NCI-H1105 treated with DMSO at 0.1 percent for 48 hours (cell line): ENCODE measurements at regions not wholly inside any gene's neighbourhood (a gene's known extent, or its start where the extent isn't known, plus 50 kb on each side); places are given as distances from the start of the nearest gene placed in this dataset.

Experiments used
- DNase-seq: peaks from one replicate; lab custom pipeline; 2025; lab: John Stamatoyannopoulos, UW

- DNase-seq, result no peak
These were observed 214.2 kb downstream of the FOXA2 start for GRCh38 chr20:22370137-22370536.

GRCh38 chr20:22369100-22369499 is 215.3 kb downstream of the FOXA2 start:
- DNase-seq, result no peak

DNA sequence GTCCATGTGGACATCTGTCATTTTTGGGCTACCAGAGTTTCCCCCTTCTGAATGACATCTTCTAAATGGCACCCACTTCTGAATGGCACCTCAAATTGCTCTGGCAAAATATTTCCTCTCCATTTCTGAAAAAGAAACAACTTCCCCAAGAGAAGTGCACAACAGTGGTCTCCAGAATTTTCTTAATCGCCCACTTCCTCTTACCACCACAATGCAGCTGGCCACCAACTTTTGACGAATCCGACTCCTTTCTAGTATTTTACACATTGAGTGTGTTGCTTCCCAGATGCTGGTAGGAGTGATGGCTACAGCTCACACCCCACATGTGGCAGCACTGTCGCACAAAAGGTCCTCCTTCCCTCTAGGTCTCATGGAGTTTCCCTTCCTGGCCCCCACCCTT is 216.1 kb downstream of the FOXA2 start:
- DNase-seq, result no peak

DNA sequence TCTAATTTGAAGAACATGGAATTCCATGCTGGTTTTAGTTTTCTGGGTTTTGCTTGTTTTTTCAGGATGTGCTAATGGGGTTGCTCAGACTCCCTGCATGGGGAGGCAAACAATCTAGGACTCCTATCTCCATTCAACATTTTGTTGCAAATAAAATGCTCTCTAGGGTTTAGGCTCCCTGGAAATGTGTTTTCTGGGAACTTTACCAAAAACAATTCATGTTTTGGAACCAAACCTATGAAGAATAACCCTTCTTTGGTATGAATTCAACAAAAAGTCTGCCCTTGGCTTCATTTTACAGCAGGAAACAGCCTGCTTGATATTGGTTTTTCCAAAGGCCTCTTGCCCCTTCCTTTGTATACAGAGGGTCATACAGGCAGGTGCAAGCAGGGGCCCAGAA is 217.7 kb downstream of the FOXA2 start:
- no peak for DNase-seq

- no peak for DNase-seq
These were observed 229.7 kb downstream of the FOXA2 start for GRCh38 chr20:22354647-22355046.

- no peak for DNase-seq
These were observed 230.8 kb downstream of the FOXA2 start for GRCh38 chr20:22353586-22353985.

DNA sequence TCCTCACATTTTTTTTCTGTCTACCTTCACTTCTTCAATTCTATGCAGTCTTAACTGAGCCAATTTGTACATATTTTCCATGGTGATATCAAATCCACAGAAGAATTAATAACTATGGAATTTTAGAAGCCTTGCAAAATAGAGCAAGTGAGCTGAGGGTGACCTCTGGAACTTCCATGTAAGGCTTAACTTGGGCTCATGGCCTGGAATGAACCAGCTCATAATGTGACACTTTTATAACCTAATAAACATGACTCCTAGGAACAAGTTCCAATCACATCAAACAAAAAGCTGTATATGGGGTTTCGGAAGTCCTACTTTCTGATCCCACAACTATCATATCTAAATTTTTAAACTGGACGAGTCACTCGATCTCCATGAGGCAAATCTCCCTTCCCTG is 232.4 kb downstream of the FOXA2 start:
- no peak for DNase-seq

- DNase-seq, result no peak
These were observed 233.7 kb downstream of the FOXA2 start for GRCh38 chr20:22350624-22351023.

DNA sequence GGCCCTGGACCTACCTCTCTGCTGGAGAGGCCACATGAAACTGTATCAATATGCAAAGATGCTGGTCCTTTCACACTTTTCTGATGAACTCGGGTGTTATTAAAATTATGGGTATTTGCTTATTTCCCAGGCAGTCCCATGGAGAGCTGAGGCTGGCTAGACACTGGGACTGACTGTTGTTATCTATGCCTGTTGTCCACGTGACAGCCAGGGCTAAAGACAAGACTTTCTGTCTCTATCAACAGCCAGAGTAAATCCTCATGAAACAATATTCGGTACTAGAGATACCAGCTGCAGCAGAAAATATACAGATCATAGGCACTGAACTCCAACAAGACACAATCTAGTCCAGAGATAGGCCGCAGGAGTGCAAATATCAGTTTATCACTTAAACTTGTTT is 236.4 kb downstream of the FOXA2 start:
- no peak for DNase-seq

GRCh38 chr20:22346716-22347115 is 237.7 kb downstream of the FOXA2 start:
- DNase-seq, result no peak

GRCh38 chr20:22343612-22344011 is 240.8 kb downstream of the FOXA2 start:
- DNase-seq, result no peak

GRCh38 chr20:22342410-22342809 is 242.0 kb downstream of the FOXA2 start:
- DNase-seq, result no peak

- no peak for DNase-seq
These were observed 242.9 kb downstream of the FOXA2 start for GRCh38 chr20:22341508-22341907.

DNA sequence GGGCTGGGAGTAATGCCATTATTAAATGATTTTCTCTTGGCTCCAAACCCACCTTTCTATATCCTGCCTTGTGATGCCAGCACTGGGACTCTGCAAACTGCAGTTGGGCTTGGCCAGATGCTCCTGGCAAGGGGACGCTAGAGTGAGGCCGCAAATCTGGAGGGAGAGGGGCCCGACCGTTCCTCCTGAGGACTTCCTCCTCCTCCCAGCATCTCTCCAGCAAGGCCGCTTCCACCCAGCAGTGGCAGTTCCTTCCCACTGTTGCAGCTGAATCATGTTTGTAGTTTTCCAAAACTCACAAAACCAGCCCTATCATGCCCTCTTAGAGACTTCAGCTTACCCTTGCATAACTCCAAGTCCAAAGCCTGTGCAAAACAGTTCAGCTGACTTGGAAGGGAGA is 244.4 kb downstream of the FOXA2 start:
- no peak for DNase-seq

- peak; percentile 75 for DNase-seq
These were observed 245.1 kb downstream of the FOXA2 start for GRCh38 chr20:22339091-22339881.

- no peak for DNase-seq
These were observed 246.1 kb downstream of the FOXA2 start for GRCh38 chr20:22338140-22338708.

GRCh38 chr20:22335210-22335609 is 249.2 kb downstream of the FOXA2 start:
- DNase-seq, result no peak

DNA sequence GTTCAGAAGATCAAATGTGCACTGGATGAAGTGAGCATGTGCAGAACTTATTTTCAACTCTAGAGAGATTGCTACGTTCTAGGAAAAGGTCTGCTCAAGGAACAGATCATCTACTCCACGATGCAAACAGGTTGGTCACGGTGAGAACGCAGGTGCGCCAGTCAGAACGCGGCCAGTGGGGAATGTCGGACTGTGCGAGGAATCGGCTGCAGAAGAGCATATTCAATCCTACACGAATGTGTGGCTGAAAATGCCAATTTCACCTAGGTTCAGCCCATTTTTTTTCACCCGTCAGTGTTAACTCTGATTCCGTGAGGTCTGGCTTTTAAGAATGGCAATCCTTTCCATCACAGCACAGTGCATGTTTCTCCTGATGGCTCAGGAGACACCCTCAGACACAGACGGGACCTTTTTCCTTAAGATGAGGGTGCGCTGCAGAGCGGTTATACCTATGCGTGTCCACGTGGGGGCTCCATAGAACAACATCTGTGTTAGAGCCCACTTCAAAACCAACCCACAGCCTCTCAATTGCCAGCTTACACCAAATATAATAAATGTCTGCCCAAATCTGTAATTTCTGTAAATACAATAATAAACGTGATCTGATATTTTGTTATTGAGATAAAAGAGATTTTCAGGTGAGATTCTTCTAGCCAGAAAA is 250.4 kb downstream of the FOXA2 start:
- DNase-seq, result peak; percentile 73

DNA sequence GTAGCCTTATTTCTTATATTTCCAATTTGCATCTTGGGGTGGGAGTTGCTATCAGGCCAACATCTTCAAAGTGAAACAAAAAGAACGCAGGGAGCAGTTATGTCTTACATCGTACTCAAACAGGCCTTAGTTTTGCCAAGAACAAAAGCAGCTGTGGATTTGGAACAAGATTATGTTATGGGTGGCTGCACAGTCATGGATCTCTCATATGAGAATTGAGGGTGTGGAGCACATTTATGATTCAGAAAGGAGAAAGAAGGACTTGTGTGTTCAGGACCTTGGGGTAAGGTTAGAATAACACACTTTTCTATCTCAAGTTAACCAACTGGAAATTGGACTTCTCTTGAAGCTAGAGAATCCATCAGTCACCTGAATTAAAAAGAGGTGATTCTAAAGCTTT is 259.9 kb downstream of the FOXA2 start:
- DNase-seq, result no peak

- DNase-seq, result no peak
These were observed 261.9 kb downstream of the FOXA2 start for GRCh38 chr20:22322513-22322912.

DNA sequence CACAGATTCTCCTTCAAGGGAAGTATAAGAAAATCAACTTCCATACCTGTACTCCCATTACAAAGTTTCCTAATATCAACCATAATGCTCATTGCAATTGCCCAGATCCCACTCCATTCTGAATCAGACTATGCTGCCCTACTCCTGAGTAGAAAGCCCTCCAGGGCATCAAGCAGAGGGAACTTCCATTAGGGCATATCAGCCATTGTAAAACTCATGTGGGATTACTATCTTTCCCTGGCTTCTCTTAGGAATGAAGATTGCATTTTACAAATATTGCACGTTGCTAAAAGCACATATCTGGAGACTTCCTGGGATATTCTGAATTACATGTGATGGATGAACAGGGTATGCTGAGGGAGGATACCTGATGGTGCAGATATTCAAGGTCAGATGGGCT is 263.2 kb downstream of the FOXA2 start:
- DNase-seq, result no peak

DNA sequence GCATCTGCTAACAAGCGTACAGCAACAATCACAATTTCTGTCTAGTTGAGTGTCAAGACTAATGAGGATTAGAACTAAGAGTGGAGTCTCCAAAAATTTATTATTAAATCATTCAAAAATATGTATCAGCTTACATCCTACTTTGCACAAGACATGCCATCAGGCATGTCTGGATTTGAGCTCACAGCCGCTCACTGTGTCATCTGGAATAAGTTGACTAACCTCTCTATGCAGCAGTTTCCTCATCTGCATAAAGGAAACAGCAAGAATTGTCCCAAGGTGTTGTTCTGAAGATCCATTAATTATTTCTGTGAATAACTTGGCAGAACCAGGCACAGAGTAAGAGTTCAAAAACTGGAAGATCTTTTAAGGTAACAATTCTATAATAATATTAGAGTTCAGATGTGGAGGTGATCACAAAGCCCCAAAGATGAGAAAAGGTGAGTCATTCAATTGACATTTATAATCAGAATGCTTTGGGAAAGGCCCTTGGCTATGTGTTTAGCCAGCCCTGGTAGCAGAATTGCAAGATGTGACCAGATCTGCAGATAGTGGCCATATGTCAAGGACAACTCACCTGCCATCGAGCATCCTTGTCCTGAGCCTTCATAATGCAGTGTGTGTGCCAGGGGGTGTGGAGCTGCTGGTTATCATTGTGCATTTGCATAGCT is 264.0 kb downstream of the FOXA2 start:
- no peak for DNase-seq

GRCh38 chr20:22315771-22316170 is 268.6 kb downstream of the FOXA2 start:
- DNase-seq, result no peak
